Activated CD4-positive, alpha-beta T cell treated with anti-CD3 and anti-CD28 coated beads, Interleukin-2, Interleukin-6, amounts not matched to agents 100 ng/mL and 50 ng/mL, durations not matched to agents 16 hours and 8 hours (primary cell): ENCODE measurements at regions not wholly inside any gene's neighbourhood (a gene's known extent, or its start where the extent isn't known, plus 50 kb on each side); places are given as distances from the start of the nearest gene placed in this dataset.
A peak's percentile ranks its signal among the peaks of the same experiment; 100 is the strongest.

Source experiments
- DNase-seq: peaks from one replicate; pipeline ENCODE4 v3.0.0-alpha.2; 2020

DNA sequence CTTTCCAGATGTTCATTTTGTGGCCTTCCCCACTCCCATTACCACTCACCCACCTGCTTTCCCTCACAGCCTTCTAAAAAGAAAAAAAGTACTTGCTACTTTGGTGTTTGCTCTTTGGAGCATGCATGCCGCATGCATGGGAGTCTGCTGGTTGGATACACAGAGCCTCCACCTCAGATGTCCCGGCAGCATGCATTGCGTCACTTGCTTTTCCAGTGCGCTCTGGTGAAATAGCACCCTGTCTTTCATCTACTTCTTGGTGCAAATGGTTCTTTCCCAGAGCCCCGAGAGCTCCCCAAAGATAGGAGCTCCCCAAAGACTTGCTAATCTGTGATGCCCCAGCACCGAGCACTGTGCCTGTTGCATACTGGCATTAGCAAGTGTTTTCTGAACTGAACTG lies 333.2 kb upstream of the ZNF507 start:
- DNase-seq = no peak

- no peak for DNase-seq
These were observed 332.4 kb upstream of the ZNF507 start for GRCh38 chr19:32012886-32013631.

DNA sequence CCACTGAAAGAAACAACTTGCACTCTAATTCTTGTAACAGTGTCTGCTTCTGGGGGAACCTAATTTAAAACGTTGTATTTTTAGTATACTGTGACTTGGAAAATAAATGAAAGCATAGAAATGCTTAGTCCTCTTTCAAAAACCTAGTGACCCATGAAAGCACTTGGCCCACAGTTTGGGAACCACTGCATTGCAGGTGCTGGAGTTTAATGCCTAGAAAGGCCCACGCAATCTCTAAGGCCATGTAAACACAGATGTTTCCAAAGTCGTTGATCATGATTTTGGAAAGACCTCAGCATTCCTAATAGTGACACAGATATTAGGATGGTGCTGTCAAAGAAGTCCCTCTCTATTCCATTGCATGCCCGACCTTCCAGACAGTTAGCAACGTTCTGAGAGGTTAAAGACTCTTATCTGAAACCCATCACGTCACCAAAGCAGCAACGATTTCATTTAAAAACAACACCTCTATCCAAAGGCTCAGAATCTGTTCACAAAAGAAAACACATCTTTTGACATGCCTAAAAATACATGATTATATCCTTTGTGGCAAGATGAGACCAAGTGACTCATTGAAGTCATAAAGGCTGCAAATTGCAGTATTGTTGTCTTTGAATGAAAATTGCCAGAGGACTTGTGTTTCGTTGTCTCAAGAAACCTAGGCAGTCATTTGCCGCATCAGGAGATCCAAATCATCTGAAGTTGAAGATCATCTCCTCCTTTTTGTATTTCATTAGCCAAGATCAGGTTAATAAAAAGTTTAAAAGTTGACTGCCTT lies 328.0 kb upstream of the ZNF507 start:
- DNase-seq = no peak

DNA sequence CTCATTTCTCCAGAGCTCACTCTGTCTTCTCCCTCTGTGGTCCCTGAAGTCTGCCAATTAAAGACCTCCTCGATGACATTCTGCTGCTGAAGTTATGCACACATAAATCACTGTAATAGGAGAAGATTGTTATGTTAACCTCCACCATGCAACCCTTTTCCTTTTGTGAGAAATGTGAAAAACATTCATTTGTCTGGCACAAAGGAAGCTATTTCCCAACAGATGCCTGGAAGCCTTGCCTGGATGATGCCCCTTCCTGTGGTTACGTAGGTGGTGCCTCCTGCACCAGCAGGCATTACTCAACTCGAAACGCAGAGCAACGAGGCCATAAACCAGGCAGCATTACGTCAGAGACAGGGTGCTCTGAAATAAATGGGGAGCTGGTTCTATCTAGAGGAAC lies 327.4 kb upstream of the ZNF507 start:
- DNase-seq = peak; percentile 15

DNA sequence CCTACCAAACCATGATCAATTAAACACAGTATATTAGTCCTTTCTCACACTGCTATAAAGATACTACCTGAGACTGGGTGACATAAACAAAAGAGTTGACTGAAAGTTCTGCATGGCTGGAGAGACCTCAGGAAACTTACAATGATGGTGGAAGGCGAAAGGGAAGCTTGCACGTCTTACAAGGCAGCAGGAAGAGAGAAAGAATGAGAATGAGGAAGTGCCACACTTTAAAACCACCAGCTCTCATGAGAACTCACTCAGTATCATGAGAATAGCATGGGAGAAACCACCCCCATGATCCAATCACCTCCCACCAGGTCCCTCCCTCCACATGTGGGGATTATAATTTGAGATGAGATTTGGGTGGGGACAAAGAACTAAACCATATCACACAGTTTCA lies 324.9 kb upstream of the ZNF507 start:
- DNase-seq = no peak

DNA sequence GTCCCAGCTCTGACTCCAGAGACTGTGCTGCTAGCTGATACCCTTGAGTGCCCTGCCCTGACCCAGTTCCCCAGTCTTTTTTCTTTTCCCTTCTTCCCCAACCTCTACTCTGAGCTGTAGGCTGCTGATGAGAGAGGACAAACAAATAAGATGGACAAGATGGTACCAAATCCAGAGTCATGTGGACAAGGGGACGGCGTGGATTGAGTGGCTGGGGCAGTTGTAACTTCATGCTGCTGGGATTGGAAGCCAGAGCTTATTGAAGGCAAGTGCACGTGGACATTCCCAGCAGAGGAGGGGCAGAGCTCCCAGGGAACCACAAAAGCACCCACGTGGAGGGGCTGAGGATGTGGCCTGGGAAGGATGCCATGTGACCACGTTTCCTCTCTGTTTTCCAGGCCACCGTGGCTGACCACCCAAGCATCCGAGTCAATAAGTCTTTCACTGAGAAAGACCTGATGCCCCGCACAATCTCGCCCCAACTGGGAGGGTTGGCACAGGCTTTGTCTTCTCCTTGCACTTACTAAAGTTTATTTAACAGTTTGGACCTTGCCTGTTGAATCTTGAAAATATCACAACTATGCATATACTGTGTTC lies 323.3 kb upstream of the ZNF507 start:
- no peak for DNase-seq

DNA sequence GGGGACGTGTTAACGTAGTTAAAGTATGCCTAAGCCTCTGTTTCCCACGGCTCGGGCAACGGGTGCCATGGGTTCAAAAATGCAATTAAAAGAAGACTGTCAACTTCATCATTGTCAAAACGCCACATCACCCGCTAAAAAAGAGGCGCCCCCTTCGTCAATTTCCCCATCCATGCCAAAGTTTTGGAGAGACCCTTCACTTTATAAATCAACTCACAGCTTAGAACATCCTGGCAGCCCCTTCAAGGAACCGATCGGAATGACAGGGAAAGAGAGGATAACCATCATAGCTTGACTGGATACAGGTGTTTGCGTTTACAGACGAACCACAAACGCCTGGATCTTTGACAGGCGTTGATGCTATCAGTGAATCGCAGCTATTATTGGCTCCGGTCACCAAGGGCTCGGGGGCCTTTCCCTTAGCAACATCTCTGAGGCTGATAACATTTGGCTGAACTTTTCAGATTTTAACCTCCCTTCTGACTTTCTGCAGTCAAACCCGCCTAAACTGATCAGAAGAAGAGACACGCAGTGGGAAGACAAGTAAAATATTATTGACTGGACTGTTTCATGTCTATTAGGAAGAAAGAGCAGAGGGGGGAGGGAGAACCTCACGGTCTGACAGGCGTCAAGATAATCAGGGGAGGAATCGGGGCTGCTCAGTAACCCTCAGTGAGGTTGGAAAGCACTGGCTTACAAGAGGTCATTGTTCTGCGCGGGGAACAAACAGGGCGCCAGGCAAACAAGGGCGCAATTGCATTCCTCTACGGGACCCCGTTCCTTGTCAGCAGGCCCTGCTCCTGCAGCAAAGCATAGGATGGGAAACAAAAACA lies 322.5 kb upstream of the ZNF507 start:
- no peak for DNase-seq

DNA sequence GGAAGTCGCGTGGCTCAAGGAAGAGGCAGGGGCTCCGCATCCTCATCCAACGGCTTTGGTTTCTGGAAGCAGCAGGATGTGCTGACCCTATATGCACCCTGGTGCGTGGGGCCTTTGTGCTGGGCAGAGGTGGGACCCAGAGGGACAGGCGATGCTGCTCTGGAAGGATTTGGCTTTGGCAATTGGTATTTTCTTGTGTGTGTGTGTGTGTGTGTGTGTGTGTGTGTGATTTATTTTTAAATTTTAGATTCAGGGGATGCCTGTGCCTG lies 321.9 kb upstream of the ZNF507 start:
- DNase-seq = no peak

DNA sequence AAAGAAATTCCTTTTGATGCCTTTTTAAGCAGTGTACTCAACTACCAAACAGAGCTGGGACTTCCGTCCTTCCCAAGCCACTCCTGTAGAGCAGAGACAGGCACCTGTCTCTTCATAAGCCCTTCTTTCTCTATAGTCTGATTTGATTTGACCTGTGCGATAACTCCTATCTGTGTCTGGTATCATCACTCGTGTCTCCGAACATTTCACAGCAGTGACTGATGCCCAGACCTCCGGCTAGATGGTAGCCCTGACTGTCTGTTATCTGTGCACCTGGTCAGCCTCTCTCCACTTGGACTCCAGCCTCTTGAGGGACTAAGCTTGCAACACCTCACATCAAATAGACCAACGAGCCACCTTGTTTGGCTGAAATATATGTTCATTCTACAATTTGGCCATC lies 316.2 kb upstream of the ZNF507 start:
- no peak for DNase-seq

- DNase-seq = no peak
These were observed 312.8 kb upstream of the ZNF507 start for GRCh38 chr19:32032561-32032960.

DNA sequence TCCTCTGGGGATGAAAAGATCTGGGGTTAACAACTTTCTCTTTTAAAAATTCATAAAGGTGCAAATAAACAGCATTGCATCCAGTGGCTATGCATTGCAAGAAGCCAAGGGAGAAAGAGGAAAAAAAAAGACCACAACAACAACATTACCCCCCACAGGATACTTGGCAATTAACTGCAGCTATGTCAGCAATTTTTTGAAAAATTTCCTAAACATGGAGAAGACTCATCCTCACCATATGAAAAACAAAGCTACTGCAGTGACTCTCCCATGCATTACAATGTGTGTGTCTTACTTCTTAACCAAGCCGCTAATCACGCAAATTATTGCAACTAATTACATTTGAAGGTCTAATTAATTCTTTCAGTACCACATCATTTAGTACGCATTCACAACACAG lies 309.8 kb upstream of the ZNF507 start:
- no peak for DNase-seq

DNA sequence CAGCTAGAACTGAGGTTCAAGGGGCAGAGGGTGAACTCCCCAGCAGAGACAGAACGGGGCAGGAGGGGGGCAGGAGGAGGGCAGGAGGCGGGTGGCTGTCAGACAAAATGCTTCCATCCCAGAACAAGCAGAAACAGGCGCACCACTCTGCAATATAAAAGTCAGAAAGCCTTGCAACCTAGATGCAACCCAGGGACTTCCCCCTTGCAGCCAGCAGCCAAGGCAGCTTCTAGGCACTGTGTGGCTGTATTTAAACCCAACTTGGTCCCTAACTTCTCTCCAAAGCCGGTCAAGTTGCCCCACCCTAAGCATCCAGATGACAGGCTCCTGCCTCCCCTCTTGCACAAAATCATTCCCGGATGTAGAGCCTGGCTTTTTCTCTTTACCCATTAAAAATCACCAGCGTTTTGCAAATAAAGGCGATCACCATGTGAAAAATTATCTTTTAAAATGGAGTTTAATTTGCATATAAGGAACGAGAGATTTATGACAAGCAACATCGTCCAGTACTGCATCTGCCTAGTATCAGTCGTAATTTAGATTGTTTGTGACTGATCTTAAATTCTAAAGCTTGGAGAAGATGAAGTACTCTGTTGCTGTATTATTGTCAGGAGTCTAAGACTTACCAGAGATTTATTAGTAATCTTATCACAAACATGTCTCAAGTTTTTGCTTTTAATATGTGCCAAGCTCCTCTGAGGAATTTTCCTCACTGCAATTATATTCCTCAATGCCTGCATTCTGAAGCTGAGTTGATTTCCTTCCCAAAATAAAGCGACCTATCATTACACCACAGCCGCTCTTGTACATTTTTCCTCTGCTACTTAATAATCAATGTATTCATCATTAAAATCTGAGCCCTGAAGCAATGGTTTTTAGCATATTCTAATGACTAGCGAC lies 307.1 kb upstream of the ZNF507 start:
- DNase-seq = no peak

- DNase-seq = no peak
These were observed 306.4 kb upstream of the ZNF507 start for GRCh38 chr19:32038961-32039360.

- DNase-seq = no peak
These were observed 306.0 kb upstream of the ZNF507 start for GRCh38 chr19:32039440-32039839.

- DNase-seq = no peak
These were observed 305.2 kb upstream of the ZNF507 start for GRCh38 chr19:32040236-32040635.

- DNase-seq = peak; percentile 52
These were observed 303.6 kb upstream of the ZNF507 start for GRCh38 chr19:32041681-32042292.

DNA sequence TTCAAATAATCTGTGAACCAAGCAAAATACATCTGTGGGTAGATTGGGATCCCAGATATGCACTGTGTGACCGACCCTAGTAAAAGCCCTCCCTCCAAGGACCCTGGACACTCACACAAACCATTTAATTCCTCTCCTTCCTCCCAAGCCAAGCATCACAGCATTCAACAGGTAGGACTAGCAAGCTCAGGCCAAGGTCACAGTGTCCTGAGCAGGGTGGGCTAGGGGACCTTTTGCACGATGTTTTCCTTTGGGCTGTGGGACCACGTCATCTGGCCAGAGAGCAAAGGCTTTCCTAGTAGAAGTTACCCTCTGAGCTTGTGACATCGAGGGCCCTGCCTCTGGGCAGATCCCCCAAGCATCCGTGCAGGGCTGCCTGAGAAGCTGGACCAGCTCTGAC lies 297.6 kb upstream of the ZNF507 start:
- no peak for DNase-seq

GRCh38 chr19:32053376-32053775 lies 292.0 kb upstream of the ZNF507 start:
- no peak for DNase-seq

- DNase-seq = no peak
These were observed 291.5 kb upstream of the ZNF507 start for GRCh38 chr19:32053861-32054260.

DNA sequence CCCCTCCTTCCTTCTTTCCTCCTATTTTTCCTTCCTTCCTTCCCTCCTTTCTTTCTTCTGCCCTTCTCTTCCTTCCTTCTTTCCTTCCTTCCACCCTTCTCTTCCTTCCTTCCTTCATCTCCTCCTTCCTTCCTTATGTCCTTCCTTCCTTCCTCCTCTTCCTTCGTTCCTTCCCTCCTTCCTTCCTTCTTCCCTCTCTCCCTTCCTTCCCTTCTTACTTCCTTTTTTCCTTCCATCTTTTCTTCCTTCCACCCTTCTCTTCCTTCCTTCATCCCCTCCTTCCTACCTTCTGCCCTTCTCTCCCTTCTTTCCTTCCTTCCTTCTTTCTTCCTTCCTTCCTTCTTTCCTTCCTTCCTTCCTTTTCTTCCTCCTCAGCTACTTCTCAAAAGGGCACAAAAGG lies 287.3 kb upstream of the ZNF507 start:
- no peak for DNase-seq

- DNase-seq = no peak
These were observed 284.1 kb upstream of the ZNF507 start for GRCh38 chr19:32061315-32061714.

DNA sequence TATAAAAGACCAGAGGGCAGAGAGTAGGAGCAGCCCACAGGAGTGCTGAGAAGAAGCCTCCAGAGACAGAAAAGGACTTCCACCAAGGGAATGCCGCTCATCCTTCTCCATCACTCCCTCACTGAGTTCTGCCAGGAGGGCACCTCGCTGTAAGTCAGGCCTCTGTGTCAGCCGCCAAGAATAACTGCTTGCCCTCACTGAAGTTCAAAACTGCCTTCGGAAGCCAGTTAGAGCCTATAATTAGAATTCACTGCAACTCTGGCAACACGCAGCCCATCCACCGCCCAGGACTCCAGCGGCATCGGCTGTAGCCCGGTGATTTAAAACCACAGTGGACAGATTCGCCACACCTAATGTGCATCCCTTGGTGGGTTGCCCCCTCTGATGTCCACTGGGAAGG lies 281.8 kb upstream of the ZNF507 start:
- no peak for DNase-seq
